ENCODE measurements at regions not wholly inside any gene's neighbourhood (a gene's known extent, or its start where the extent isn't known, plus 50 kb on each side); places are given as distances from the start of the nearest gene placed in this dataset.

DNA sequence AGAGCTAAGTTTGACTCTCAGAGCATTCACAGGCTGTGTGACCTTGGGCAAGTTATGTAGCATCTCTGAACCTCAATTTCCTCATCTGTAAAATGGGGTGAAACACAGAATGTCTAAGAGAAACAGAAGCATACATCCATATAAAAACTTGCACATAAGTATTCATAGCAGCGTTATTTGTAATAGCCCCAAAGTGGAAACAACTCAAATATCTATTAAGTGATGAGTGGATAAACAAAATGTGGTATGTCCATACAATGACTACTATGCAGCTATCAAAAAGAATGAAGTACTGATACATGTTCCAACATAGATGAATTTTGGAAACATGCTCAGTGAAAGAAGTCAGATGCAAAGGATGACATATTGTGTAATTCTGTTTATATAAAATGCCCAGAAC, 201.8 kb upstream of the KBTBD8 start:
- H3K4me3 ChIP-seq (ENCODE audit: low read depth in 1 of 3, low read length in 3 of 3): no peak overlapping the region
- H3K9ac ChIP-seq (ENCODE audit: low read depth in 1 of 2, low read length in 2 of 2): no peak overlapping the region
- no peak for TF ChIP-seq GABPA (IDR thresholded peaks at IDR 0.05 in 1 of 2, conservative IDR thresholded peaks at IDR 0.05 in 1 of 2)
- TF ChIP-seq YY1 (IDR thresholded peaks at IDR 0.05): no peak
- TF ChIP-seq JUND (IDR thresholded peaks at IDR 0.05): no peak
- TF ChIP-seq, protein P1, sequence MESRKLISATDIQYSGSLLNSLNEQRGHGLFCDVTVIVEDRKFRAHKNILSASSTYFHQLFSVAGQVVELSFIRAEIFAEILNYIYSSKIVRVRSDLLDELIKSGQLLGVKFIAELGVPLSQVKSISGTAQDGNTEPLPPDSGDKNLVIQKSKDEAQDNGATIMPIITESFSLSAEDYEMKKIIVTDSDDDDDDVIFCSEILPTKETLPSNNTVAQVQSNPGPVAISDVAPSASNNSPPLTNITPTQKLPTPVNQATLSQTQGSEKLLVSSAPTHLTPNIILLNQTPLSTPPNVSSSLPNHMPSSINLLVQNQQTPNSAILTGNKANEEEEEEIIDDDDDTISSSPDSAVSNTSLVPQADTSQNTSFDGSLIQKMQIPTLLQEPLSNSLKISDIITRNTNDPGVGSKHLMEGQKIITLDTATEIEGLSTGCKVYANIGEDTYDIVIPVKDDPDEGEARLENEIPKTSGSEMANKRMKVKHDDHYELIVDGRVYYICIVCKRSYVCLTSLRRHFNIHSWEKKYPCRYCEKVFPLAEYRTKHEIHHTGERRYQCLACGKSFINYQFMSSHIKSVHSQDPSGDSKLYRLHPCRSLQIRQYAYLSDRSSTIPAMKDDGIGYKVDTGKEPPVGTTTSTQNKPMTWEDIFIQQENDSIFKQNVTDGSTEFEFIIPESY (IDR thresholded peaks at IDR 0.05): no peak
- no peak for TF ChIP-seq RXRA (IDR thresholded peaks at IDR 0.05)
- TF ChIP-seq FOXA2 (IDR thresholded peaks at IDR 0.05): no peak
- TF ChIP-seq, protein P2, sequence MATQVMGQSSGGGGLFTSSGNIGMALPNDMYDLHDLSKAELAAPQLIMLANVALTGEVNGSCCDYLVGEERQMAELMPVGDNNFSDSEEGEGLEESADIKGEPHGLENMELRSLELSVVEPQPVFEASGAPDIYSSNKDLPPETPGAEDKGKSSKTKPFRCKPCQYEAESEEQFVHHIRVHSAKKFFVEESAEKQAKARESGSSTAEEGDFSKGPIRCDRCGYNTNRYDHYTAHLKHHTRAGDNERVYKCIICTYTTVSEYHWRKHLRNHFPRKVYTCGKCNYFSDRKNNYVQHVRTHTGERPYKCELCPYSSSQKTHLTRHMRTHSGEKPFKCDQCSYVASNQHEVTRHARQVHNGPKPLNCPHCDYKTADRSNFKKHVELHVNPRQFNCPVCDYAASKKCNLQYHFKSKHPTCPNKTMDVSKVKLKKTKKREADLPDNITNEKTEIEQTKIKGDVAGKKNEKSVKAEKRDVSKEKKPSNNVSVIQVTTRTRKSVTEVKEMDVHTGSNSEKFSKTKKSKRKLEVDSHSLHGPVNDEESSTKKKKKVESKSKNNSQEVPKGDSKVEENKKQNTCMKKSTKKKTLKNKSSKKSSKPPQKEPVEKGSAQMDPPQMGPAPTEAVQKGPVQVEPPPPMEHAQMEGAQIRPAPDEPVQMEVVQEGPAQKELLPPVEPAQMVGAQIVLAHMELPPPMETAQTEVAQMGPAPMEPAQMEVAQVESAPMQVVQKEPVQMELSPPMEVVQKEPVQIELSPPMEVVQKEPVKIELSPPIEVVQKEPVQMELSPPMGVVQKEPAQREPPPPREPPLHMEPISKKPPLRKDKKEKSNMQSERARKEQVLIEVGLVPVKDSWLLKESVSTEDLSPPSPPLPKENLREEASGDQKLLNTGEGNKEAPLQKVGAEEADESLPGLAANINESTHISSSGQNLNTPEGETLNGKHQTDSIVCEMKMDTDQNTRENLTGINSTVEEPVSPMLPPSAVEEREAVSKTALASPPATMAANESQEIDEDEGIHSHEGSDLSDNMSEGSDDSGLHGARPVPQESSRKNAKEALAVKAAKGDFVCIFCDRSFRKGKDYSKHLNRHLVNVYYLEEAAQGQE (IDR thresholded peaks at IDR 0.05): no peak
- TF ChIP-seq, protein P3, sequence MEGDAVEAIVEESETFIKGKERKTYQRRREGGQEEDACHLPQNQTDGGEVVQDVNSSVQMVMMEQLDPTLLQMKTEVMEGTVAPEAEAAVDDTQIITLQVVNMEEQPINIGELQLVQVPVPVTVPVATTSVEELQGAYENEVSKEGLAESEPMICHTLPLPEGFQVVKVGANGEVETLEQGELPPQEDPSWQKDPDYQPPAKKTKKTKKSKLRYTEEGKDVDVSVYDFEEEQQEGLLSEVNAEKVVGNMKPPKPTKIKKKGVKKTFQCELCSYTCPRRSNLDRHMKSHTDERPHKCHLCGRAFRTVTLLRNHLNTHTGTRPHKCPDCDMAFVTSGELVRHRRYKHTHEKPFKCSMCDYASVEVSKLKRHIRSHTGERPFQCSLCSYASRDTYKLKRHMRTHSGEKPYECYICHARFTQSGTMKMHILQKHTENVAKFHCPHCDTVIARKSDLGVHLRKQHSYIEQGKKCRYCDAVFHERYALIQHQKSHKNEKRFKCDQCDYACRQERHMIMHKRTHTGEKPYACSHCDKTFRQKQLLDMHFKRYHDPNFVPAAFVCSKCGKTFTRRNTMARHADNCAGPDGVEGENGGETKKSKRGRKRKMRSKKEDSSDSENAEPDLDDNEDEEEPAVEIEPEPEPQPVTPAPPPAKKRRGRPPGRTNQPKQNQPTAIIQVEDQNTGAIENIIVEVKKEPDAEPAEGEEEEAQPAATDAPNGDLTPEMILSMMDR (IDR thresholded peaks at IDR 0.05; ENCODE audit: low read depth, low read length, missing input control): no peak
- TF ChIP-seq, protein P4, sequence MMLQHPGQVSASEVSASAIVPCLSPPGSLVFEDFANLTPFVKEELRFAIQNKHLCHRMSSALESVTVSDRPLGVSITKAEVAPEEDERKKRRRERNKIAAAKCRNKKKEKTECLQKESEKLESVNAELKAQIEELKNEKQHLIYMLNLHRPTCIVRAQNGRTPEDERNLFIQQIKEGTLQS (IDR thresholded peaks at IDR 0.05): no peak
- no peak for TF ChIP-seq SP1 (IDR thresholded peaks at IDR 0.05)
- no peak for TF ChIP-seq HNF4G (IDR thresholded peaks at IDR 0.05)
- H3K4me1 ChIP-seq (ENCODE audit: control insufficient read depth in 4 of 4, insufficient read depth in 4 of 4, low read length in 3 of 4): peaks cover 0 to 2% (median 0%) of the 10 kb centered on the region in 4 donors
- 96% methylated on average over 1 of the region's 1 CpG for WGBS
- no peaks in the 10 kb centered on the region for H3K36me3 ChIP-seq (ENCODE audit: control insufficient read depth in 4 of 4, insufficient read depth in 3 of 4, low read depth in 1 of 4, low read length in 3 of 4)
- no peak for DNase-seq (ENCODE audit: low spot score)
- no peak overlapping the region for H3K27ac ChIP-seq (ENCODE audit: low read depth in 1 of 2, low read length in 2 of 2)
- no peaks in the 10 kb centered on the region for H3K9me3 ChIP-seq (ENCODE audit: control insufficient read depth in 4 of 4, low read length in 3 of 4)
- no peaks in the 10 kb centered on the region for H3K27me3 ChIP-seq (ENCODE audit: control insufficient read depth in 4 of 4, insufficient read depth in 4 of 4, low read length in 3 of 4)

DNA sequence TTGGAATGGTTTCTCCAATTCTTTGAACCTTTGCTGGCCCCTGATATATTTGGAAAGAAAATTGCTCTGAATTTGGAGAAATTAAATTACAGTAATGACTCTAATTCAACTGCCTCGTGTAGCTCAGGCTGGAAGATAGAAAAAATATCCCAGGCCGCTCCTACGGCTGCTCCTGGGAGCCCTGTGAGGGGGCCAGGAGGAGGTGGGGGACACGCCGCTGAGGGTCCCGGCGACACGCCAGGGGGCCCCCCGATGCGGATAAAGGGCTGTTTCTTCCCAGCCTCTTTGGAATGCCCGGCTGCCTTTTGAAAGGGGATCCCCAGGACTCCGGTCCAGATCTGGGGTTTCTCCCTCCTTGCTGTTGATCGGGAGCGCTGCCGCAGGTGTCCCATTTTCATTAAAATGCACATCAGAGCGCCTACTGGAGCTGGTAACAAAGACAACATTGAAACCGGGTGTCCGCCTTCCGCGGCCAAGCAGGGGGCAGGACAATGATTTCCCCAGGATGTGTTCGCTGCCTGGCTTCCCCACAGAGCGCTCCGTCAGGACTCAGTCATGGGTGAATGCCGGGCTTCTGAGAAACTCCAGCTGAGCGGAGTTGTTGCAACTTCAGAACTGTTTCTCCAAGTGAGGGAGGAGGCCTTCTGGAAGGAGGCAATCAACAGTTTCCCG, 200.1 kb upstream of the KBTBD8 start:
- H3K9me3 ChIP-seq (ENCODE audit: control insufficient read depth in 4 of 4, low read length in 3 of 4): no peaks in the 10 kb centered on the region
- H3K4me3 ChIP-seq (ENCODE audit: low read depth in 1 of 3, low read length in 3 of 3): no peak overlapping the region
- H3K36me3 ChIP-seq (ENCODE audit: control insufficient read depth in 4 of 4, insufficient read depth in 3 of 4, low read depth in 1 of 4, low read length in 3 of 4): no peaks in the 10 kb centered on the region
- peaks cover 0 to 2% (median 0%) of the 10 kb centered on the region in 4 donors for H3K4me1 ChIP-seq (ENCODE audit: control insufficient read depth in 4 of 4, insufficient read depth in 4 of 4, low read length in 3 of 4)
- TF ChIP-seq, protein P3 (IDR thresholded peaks at IDR 0.05; ENCODE audit: low read depth, low read length, missing input control): no peak
- no peak for TF ChIP-seq HNF4G (IDR thresholded peaks at IDR 0.05)
- TF ChIP-seq JUND (IDR thresholded peaks at IDR 0.05): no peak
- TF ChIP-seq, protein P4 (IDR thresholded peaks at IDR 0.05): no peak
- no peak for TF ChIP-seq NR2F2 (IDR thresholded peaks at IDR 0.05)
- no peak for TF ChIP-seq GABPA (IDR thresholded peaks at IDR 0.05 in 1 of 2, conservative IDR thresholded peaks at IDR 0.05 in 1 of 2)
- TF ChIP-seq YY1 (IDR thresholded peaks at IDR 0.05): no peak
- no peak for TF ChIP-seq EGR1 (IDR thresholded peaks at IDR 0.05; ENCODE audit: low read depth in 2 of 2)
- no peak for DNase-seq (ENCODE audit: low spot score)
- no peaks in the 10 kb centered on the region for H3K27me3 ChIP-seq (ENCODE audit: control insufficient read depth in 4 of 4, insufficient read depth in 4 of 4, low read length in 3 of 4)
- no peak overlapping the region for H3K27ac ChIP-seq (ENCODE audit: low read depth in 1 of 2, low read length in 2 of 2)
- peak overlapping the region in 1 of 2 donors; percentile 27 for H3K9ac ChIP-seq (ENCODE audit: low read depth in 1 of 2, low read length in 2 of 2)
- WGBS: 44% methylated on average over 26 of the region's 26 CpGs

All from liver (tissue), 8 donors.